ENCODE measurements at regions not wholly inside any gene's neighbourhood (a gene's known extent, or its start where the extent isn't known, plus 50 kb on each side); places are given as distances from the start of the nearest gene placed in this dataset.
"Not testable (repeated sequence)": the region's sequence is repeated elsewhere in the genome, so short reads cannot be mapped to it uniquely, and the experiment has no call there.

GRCh38 chr2:139454251-139454650 is 674.1 kb upstream of the NXPH2 start:
- Histone ChIP-seq H3K27ac (ENCODE audit: low read depth in 1 of 2, low read length in 1 of 2) (no peak overlapping the region), H3K27me3 (ENCODE audit: control insufficient read depth in 2 of 2, insufficient read depth in 1 of 2, low read length in 1 of 2) (no peaks in the 10 kb centered on the region), H3K36me3 (ENCODE audit: control insufficient read depth in 2 of 2, insufficient read depth in 2 of 2, low read length in 1 of 2) (no peaks in the 10 kb centered on the region), H3K4me3 (ENCODE audit: low read length in 2 of 2) (no peak overlapping the region), H3K4me1 (ENCODE audit: control insufficient read depth in 2 of 2, insufficient read depth in 2 of 2, low read length in 2 of 2) (no peaks in the 10 kb centered on the region), H3K9me3 (ENCODE audit: control insufficient read depth in 2 of 2, insufficient read depth in 1 of 2, low read length in 1 of 2) (peaks cover 2 to 14% of the 10 kb centered on the region in 2 donors)
- 87% methylated on average over 1 of the region's 1 CpG for WGBS
- DNase-seq (ENCODE audit: low read depth in 6 of 9, low spot score in 9 of 9), result no peak

- no peak for DNase-seq (ENCODE audit: low read depth in 6 of 9, low spot score in 9 of 9)
- Histone ChIP-seq H3K27me3 (ENCODE audit: control insufficient read depth in 2 of 2, insufficient read depth in 1 of 2, low read length in 1 of 2) (no peaks in the 10 kb centered on the region), H3K4me3 (ENCODE audit: low read length in 2 of 2) (no peak overlapping the region), H3K36me3 (ENCODE audit: control insufficient read depth in 2 of 2, insufficient read depth in 2 of 2, low read length in 1 of 2) (no peaks in the 10 kb centered on the region), H3K27ac (ENCODE audit: low read depth in 1 of 2, low read length in 1 of 2) (no peak overlapping the region), H3K9me3 (ENCODE audit: control insufficient read depth in 2 of 2, insufficient read depth in 1 of 2, low read length in 1 of 2) (no peaks in the 10 kb centered on the region), H3K4me1 (ENCODE audit: control insufficient read depth in 2 of 2, insufficient read depth in 2 of 2, low read length in 2 of 2) (no peaks in the 10 kb centered on the region)
These were observed 658.9 kb upstream of the NXPH2 start for GRCh38 chr2:139439100-139439499.

- Histone ChIP-seq H3K4me1 (ENCODE audit: control insufficient read depth in 2 of 2, insufficient read depth in 2 of 2, low read length in 2 of 2) (no peaks in the 10 kb centered on the region), H3K9me3 (ENCODE audit: control insufficient read depth in 2 of 2, insufficient read depth in 1 of 2, low read length in 1 of 2) (no peaks in the 10 kb centered on the region), H3K27me3 (ENCODE audit: control insufficient read depth in 2 of 2, insufficient read depth in 1 of 2, low read length in 1 of 2) (no peaks in the 10 kb centered on the region), H3K4me3 (ENCODE audit: low read length in 2 of 2) (no peak overlapping the region), H3K36me3 (ENCODE audit: control insufficient read depth in 2 of 2, insufficient read depth in 2 of 2, low read length in 1 of 2) (no peaks in the 10 kb centered on the region), H3K27ac (ENCODE audit: low read depth in 1 of 2, low read length in 1 of 2) (no peak overlapping the region)
- 83% methylated on average over 3 of the region's 3 CpGs for WGBS
- no peak for DNase-seq (ENCODE audit: low read depth in 6 of 9, low spot score in 9 of 9)
These were observed 658.3 kb upstream of the NXPH2 start for GRCh38 chr2:139438478-139438877.

GRCh38 chr2:139427164-139427563 is 647.0 kb upstream of the NXPH2 start:
- 92% methylated on average over 4 of the region's 4 CpGs for WGBS
- Histone ChIP-seq H3K9me3 (ENCODE audit: control insufficient read depth in 2 of 2, insufficient read depth in 1 of 2, low read length in 1 of 2) (no peaks in the 10 kb centered on the region), H3K27ac (ENCODE audit: low read depth in 1 of 2, low read length in 1 of 2) (no peak overlapping the region), H3K27me3 (ENCODE audit: control insufficient read depth in 2 of 2, insufficient read depth in 1 of 2, low read length in 1 of 2) (no peaks in the 10 kb centered on the region), H3K4me3 (ENCODE audit: low read length in 2 of 2) (no peak overlapping the region), H3K36me3 (ENCODE audit: control insufficient read depth in 2 of 2, insufficient read depth in 2 of 2, low read length in 1 of 2) (no peaks in the 10 kb centered on the region), H3K4me1 (ENCODE audit: control insufficient read depth in 2 of 2, insufficient read depth in 2 of 2, low read length in 2 of 2) (no peaks in the 10 kb centered on the region)
- no peak for DNase-seq (ENCODE audit: low read depth in 6 of 9, low spot score in 9 of 9)

GRCh38 chr2:139424101-139424500 is 643.9 kb upstream of the NXPH2 start:
- no peak overlapping the region for H3K27ac ChIP-seq (ENCODE audit: low read depth in 1 of 2, low read length in 1 of 2)
- no peaks in the 10 kb centered on the region for H3K27me3 ChIP-seq (ENCODE audit: control insufficient read depth in 2 of 2, insufficient read depth in 1 of 2, low read length in 1 of 2)
- no peak overlapping the region for H3K4me3 ChIP-seq (ENCODE audit: low read length in 2 of 2)
- H3K36me3 ChIP-seq (ENCODE audit: control insufficient read depth in 2 of 2, insufficient read depth in 2 of 2, low read length in 1 of 2), result no peaks in the 10 kb centered on the region
- H3K9me3 ChIP-seq (ENCODE audit: control insufficient read depth in 2 of 2, insufficient read depth in 1 of 2, low read length in 1 of 2), result no peaks in the 10 kb centered on the region
- DNase-seq (ENCODE audit: low read depth in 6 of 9, low spot score in 9 of 9), result no peak
- 79% methylated on average over 2 of the region's 2 CpGs for WGBS
- no peaks in the 10 kb centered on the region for H3K4me1 ChIP-seq (ENCODE audit: control insufficient read depth in 2 of 2, insufficient read depth in 2 of 2, low read length in 2 of 2)

- peak in 2 of 9 donors; percentile 3 to 53 for DNase-seq (ENCODE audit: low read depth in 6 of 9, low spot score in 9 of 9)
- Histone ChIP-seq H3K4me1 (ENCODE audit: control insufficient read depth in 2 of 2, insufficient read depth in 2 of 2, low read length in 2 of 2) (no peaks in the 10 kb centered on the region), H3K36me3 (ENCODE audit: control insufficient read depth in 2 of 2, insufficient read depth in 2 of 2, low read length in 1 of 2) (no peaks in the 10 kb centered on the region), H3K27me3 (ENCODE audit: control insufficient read depth in 2 of 2, insufficient read depth in 1 of 2, low read length in 1 of 2) (no peaks in the 10 kb centered on the region), H3K27ac (ENCODE audit: low read depth in 1 of 2, low read length in 1 of 2) (no peak overlapping the region), H3K9me3 (ENCODE audit: control insufficient read depth in 2 of 2, insufficient read depth in 1 of 2, low read length in 1 of 2) (no peaks in the 10 kb centered on the region), H3K4me3 (ENCODE audit: low read length in 2 of 2) (no peak overlapping the region)
- WGBS, result 20% methylated on average over 8 of the region's 8 CpGs
These were observed 631.0 kb upstream of the NXPH2 start for GRCh38 chr2:139411236-139411635.

- H3K27me3 ChIP-seq (ENCODE audit: control insufficient read depth in 2 of 2, insufficient read depth in 1 of 2, low read length in 1 of 2); H3K4me3 ChIP-seq (ENCODE audit: low read length in 2 of 2); H3K9me3 ChIP-seq (ENCODE audit: control insufficient read depth in 2 of 2, insufficient read depth in 1 of 2, low read length in 1 of 2); H3K4me1 ChIP-seq (ENCODE audit: control insufficient read depth in 2 of 2, insufficient read depth in 2 of 2, low read length in 2 of 2); H3K36me3 ChIP-seq (ENCODE audit: control insufficient read depth in 2 of 2, insufficient read depth in 2 of 2, low read length in 1 of 2); H3K27ac ChIP-seq (ENCODE audit: low read depth in 1 of 2, low read length in 1 of 2): not testable (repeated sequence)
- WGBS, result 43% methylated on average over 15 of the region's 15 CpGs
- peak in 1 of 9 donors; percentile 20 for DNase-seq (ENCODE audit: low read depth in 6 of 9, low spot score in 9 of 9)
These were observed 630.6 kb upstream of the NXPH2 start for GRCh38 chr2:139410833-139411174.

- not testable (repeated sequence) for H3K36me3 ChIP-seq (ENCODE audit: control insufficient read depth in 2 of 2, insufficient read depth in 2 of 2, low read length in 1 of 2); H3K27ac ChIP-seq (ENCODE audit: low read depth in 1 of 2, low read length in 1 of 2); H3K9me3 ChIP-seq (ENCODE audit: control insufficient read depth in 2 of 2, insufficient read depth in 1 of 2, low read length in 1 of 2); H3K4me3 ChIP-seq (ENCODE audit: low read length in 2 of 2); H3K4me1 ChIP-seq (ENCODE audit: control insufficient read depth in 2 of 2, insufficient read depth in 2 of 2, low read length in 2 of 2); H3K27me3 ChIP-seq (ENCODE audit: control insufficient read depth in 2 of 2, insufficient read depth in 1 of 2, low read length in 1 of 2); DNase-seq (ENCODE audit: low read depth in 6 of 9, low spot score in 9 of 9)
- WGBS, result 97% methylated on average over 45 of the region's 45 CpGs
These were observed 630.1 kb upstream of the NXPH2 start for GRCh38 chr2:139410147-139410832.

GRCh38 chr2:139409212-139409611 is 629.0 kb upstream of the NXPH2 start:
- Histone ChIP-seq H3K4me3 (ENCODE audit: low read length in 2 of 2) (no peak overlapping the region), H3K27ac (ENCODE audit: low read depth in 1 of 2, low read length in 1 of 2) (no peak overlapping the region), H3K4me1 (ENCODE audit: control insufficient read depth in 2 of 2, insufficient read depth in 2 of 2, low read length in 2 of 2) (no peaks in the 10 kb centered on the region), H3K36me3 (ENCODE audit: control insufficient read depth in 2 of 2, insufficient read depth in 2 of 2, low read length in 1 of 2) (no peaks in the 10 kb centered on the region), H3K27me3 (ENCODE audit: control insufficient read depth in 2 of 2, insufficient read depth in 1 of 2, low read length in 1 of 2) (no peaks in the 10 kb centered on the region), H3K9me3 (ENCODE audit: control insufficient read depth in 2 of 2, insufficient read depth in 1 of 2, low read length in 1 of 2) (no peaks in the 10 kb centered on the region)
- no peak for DNase-seq (ENCODE audit: low read depth in 6 of 9, low spot score in 9 of 9)
- 77% methylated on average over 3 of the region's 3 CpGs for WGBS

- H3K4me3 ChIP-seq (ENCODE audit: low read length in 2 of 2), result no peak overlapping the region
- no peaks in the 10 kb centered on the region for H3K36me3 ChIP-seq (ENCODE audit: control insufficient read depth in 2 of 2, insufficient read depth in 2 of 2, low read length in 1 of 2)
- no peak for DNase-seq (ENCODE audit: low read depth in 6 of 9, low spot score in 9 of 9)
- no peaks in the 10 kb centered on the region for H3K27me3 ChIP-seq (ENCODE audit: control insufficient read depth in 2 of 2, insufficient read depth in 1 of 2, low read length in 1 of 2)
- WGBS, result 96% methylated on average over 2 of the region's 2 CpGs
- no peaks in the 10 kb centered on the region for H3K4me1 ChIP-seq (ENCODE audit: control insufficient read depth in 2 of 2, insufficient read depth in 2 of 2, low read length in 2 of 2)
- H3K9me3 ChIP-seq (ENCODE audit: control insufficient read depth in 2 of 2, insufficient read depth in 1 of 2, low read length in 1 of 2), result no peaks in the 10 kb centered on the region
- no peak overlapping the region for H3K27ac ChIP-seq (ENCODE audit: low read depth in 1 of 2, low read length in 1 of 2)
These were observed 623.8 kb upstream of the NXPH2 start for GRCh38 chr2:139403948-139404347.

Data from thymus (tissue), 11 donors.